Mesodermal cell (in vitro differentiated cells): ENCODE measurements at regions not wholly inside any gene's neighbourhood (a gene's known extent, or its start where the extent isn't known, plus 50 kb on each side); places are given as distances from the start of the nearest gene placed in this dataset.

Experiments
- H3K27ac ChIP-seq: 2 replicates; pipeline ENCODE4 v1.7.0; 2013; ENCODE audit warnings: mild to moderate bottlenecking, low read depth, low read length, moderate library complexity; ENCODE audit not compliant: severe bottlenecking
- H3K36me3 ChIP-seq: 2 replicates; pipeline ENCODE4 v1.7.1; 2013; ENCODE audit warnings: mild to moderate bottlenecking, low read length, moderate library complexity; ENCODE audit not compliant: control insufficient read depth, insufficient read depth
- H3K4me1 ChIP-seq: one replicate; pipeline ENCODE4 v1.7.1; 2013; ENCODE audit warnings: mild to moderate bottlenecking, low read length; ENCODE audit not compliant: insufficient read depth, control insufficient read depth, poor library complexity, severe bottlenecking
- H3K4me3 ChIP-seq: 2 replicates; pipeline ENCODE4 v1.7.0; 2013; ENCODE audit warnings: low read length, control low read depth, mild to moderate bottlenecking; ENCODE audit not compliant: insufficient read depth, poor library complexity, severe bottlenecking; ENCODE audit errors: extremely low read depth
- H3K9me3 ChIP-seq: 2 replicates; pipeline ENCODE4 v1.7.1; 2013; ENCODE audit warnings: mild to moderate bottlenecking, low read length, moderate library complexity; ENCODE audit not compliant: control insufficient read depth
- WGBS, 2 experiments: methylation state at CpG; one replicate each; pipeline ENCODE4 v1.1.5; 2013; ENCODE audit warnings: missing lambda C conversion rate in 2 of 2; ENCODE audit not compliant: insufficient coverage in 2 of 2; 5-methylcytosine and 5-hydroxymethylcytosine counted together

- Histone ChIP-seq H3K9me3 (peaks cover 3% of the 10 kb centered on the region), H3K27ac (peak overlapping the region; percentile 97), H3K36me3 (no peaks in the 10 kb centered on the region), H3K4me1 (peaks cover 13% of the 10 kb centered on the region), H3K4me3 (no peak overlapping the region)
- WGBS, 2 experiments: 6 to 8% methylated on average over 3 of the region's 3 CpGs
These were observed 525.4 kb upstream of the ID4 start for GRCh38 chr6:19311786-19312185.

GRCh38 chr6:19312241-19312978, 524.8 kb upstream of the ID4 start:
- Histone ChIP-seq H3K4me1 (peaks cover 13% of the 10 kb centered on the region), H3K9me3 (peaks cover 3% of the 10 kb centered on the region), H3K27ac (peak overlapping the region; percentile 97), H3K36me3 (no peaks in the 10 kb centered on the region), H3K4me3 (no peak overlapping the region)
- 0% methylated on average over 3 of the region's 5 CpGs; no CpG with 5 or more reads in 1 of the 2 experiments for WGBS, 2 experiments

- WGBS, 2 experiments: 77 to 79% methylated on average over 2 of the region's 3 CpGs
- Histone ChIP-seq H3K27ac (no peak overlapping the region), H3K4me3 (no peak overlapping the region), H3K4me1 (peaks cover 4% of the 10 kb centered on the region), H3K36me3 (no peaks in the 10 kb centered on the region), H3K9me3 (no peaks in the 10 kb centered on the region)
These were observed 519.7 kb upstream of the ID4 start for GRCh38 chr6:19317431-19317986.

- H3K4me3 ChIP-seq: no peak overlapping the region
- no peaks in the 10 kb centered on the region for H3K9me3 ChIP-seq
- H3K27ac ChIP-seq: no peak overlapping the region
- H3K4me1 ChIP-seq: no peaks in the 10 kb centered on the region
- 86 to 100% methylated on average over 1 of the region's 1 CpG for WGBS, 2 experiments
- H3K36me3 ChIP-seq: no peaks in the 10 kb centered on the region
These were observed 518.2 kb upstream of the ID4 start for GRCh38 chr6:19319005-19319404.

GRCh38 chr6:19320111-19320581, 517.0 kb upstream of the ID4 start:
- no peaks in the 10 kb centered on the region for H3K9me3 ChIP-seq
- H3K4me1 ChIP-seq: no peaks in the 10 kb centered on the region
- peak overlapping the region; percentile 32 for H3K27ac ChIP-seq
- H3K4me3 ChIP-seq: no peak overlapping the region
- WGBS, 2 experiments: 70 to 86% methylated on average over 3 of the region's 3 CpGs
- no peaks in the 10 kb centered on the region for H3K36me3 ChIP-seq

GRCh38 chr6:19322691-19323485, 514.3 kb upstream of the ID4 start:
- WGBS, 2 experiments: 72% methylated on average over 3 of the region's 5 CpGs; no CpG with 5 or more reads in 1 of the 2 experiments
- Histone ChIP-seq H3K36me3 (no peaks in the 10 kb centered on the region), H3K4me3 (no peak overlapping the region), H3K4me1 (peaks cover 15% of the 10 kb centered on the region), H3K27ac (no peak overlapping the region), H3K9me3 (no peaks in the 10 kb centered on the region)

GRCh38 chr6:19324376-19324775, 512.8 kb upstream of the ID4 start:
- Histone ChIP-seq H3K36me3 (no peaks in the 10 kb centered on the region), H3K4me1 (peaks cover 23% of the 10 kb centered on the region), H3K27ac (no peak overlapping the region), H3K4me3 (no peak overlapping the region), H3K9me3 (no peaks in the 10 kb centered on the region)
- WGBS, 2 experiments: 100% methylated on average over 1 of the region's 3 CpGs; no CpG with 5 or more reads in 1 of the 2 experiments

- 94 to 100% methylated on average over 1 to 7 of the region's 8 CpGs for WGBS, 2 experiments
- Histone ChIP-seq H3K27ac (no peak overlapping the region), H3K9me3 (no peaks in the 10 kb centered on the region), H3K4me3 (no peak overlapping the region), H3K4me1 (peaks cover 23% of the 10 kb centered on the region), H3K36me3 (no peaks in the 10 kb centered on the region)
These were observed 511.8 kb upstream of the ID4 start for GRCh38 chr6:19325335-19325789.

- Histone ChIP-seq H3K4me1 (peaks cover 23% of the 10 kb centered on the region), H3K36me3 (no peaks in the 10 kb centered on the region), H3K4me3 (no peak overlapping the region), H3K27ac (peak overlapping the region; percentile 50), H3K9me3 (no peaks in the 10 kb centered on the region)
- no CpG with 5 or more reads among the region's 2 CpGs for WGBS, 2 experiments
These were observed 509.9 kb upstream of the ID4 start for GRCh38 chr6:19327241-19327640.

GRCh38 chr6:19327661-19328060, 509.5 kb upstream of the ID4 start:
- H3K36me3 ChIP-seq: no peaks in the 10 kb centered on the region
- no peak overlapping the region for H3K4me3 ChIP-seq
- 82% methylated on average over 5 of the region's 8 CpGs; no CpG with 5 or more reads in 1 of the 2 experiments for WGBS, 2 experiments
- peak overlapping the region; percentile 50 for H3K27ac ChIP-seq
- H3K9me3 ChIP-seq: no peaks in the 10 kb centered on the region
- peaks cover 23% of the 10 kb centered on the region for H3K4me1 ChIP-seq
